ENCODE measurements at regions not wholly inside any gene's neighbourhood (a gene's known extent, or its start where the extent isn't known, plus 50 kb on each side); places are given as distances from the start of the nearest gene placed in this dataset.
"Not testable (repeated sequence)": the region's sequence is repeated elsewhere in the genome, so short reads cannot be mapped to it uniquely, and the experiment has no call there.

GRCh38 chr7:114085592-114086501, 167.0 kb upstream of the PPP1R3A start:
- H3K4me1 Mint-ChIP-seq (ENCODE audit: low read depth in 2 of 2) = peaks cover 12 to 19% of the 10 kb centered on the region in 2 donors
- H3K4me3 Mint-ChIP-seq = peak overlapping the region; percentile 78
- H3K27me3 Mint-ChIP-seq = peaks cover 46 to 66% of the 10 kb centered on the region in 2 donors
- H3K36me3 Mint-ChIP-seq = no peaks in the 10 kb centered on the region
- DNase-seq (ENCODE audit: low spot score) (no peak), ATAC-seq (peak; percentile 52 to 56)
- no peak overlapping the region for H3K27ac Mint-ChIP-seq
- no peaks in the 10 kb centered on the region for H3K9me3 Mint-ChIP-seq

DNA sequence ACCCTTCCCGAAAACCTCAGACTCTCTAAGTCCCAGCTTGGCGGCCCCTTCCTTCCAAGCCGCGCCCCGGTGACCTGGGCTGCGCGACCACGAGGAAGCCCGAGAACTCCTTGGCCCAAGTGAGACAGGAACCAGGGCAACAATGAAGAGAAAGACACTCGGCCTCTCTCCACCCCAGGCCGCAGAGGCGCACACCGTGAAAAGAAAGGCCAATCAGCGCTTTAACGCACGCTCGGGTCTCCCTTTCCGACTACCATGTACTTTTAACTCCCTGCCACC, 166.4 kb upstream of the PPP1R3A start:
- Mint-ChIP-seq H3K4me3 (peak overlapping the region; percentile 78), H3K27ac (no peak overlapping the region), H3K4me1 (ENCODE audit: low read depth in 2 of 2) (peaks cover 12 to 19% of the 10 kb centered on the region in 2 donors), H3K9me3 (no peaks in the 10 kb centered on the region), H3K27me3 (peaks cover 46 to 68% of the 10 kb centered on the region in 2 donors), H3K36me3 (no peaks in the 10 kb centered on the region)
- DNase-seq (ENCODE audit: low spot score) (no peak), ATAC-seq (peak in 1 of 2 donors; percentile 4)

GRCh38 chr7:114084472-114085312, 165.9 kb upstream of the PPP1R3A start:
- Mint-ChIP-seq H3K27ac (no peak overlapping the region), H3K27me3 (peaks cover 49 to 73% of the 10 kb centered on the region in 2 donors)
- no peak for DNase-seq (ENCODE audit: low spot score)

DNA sequence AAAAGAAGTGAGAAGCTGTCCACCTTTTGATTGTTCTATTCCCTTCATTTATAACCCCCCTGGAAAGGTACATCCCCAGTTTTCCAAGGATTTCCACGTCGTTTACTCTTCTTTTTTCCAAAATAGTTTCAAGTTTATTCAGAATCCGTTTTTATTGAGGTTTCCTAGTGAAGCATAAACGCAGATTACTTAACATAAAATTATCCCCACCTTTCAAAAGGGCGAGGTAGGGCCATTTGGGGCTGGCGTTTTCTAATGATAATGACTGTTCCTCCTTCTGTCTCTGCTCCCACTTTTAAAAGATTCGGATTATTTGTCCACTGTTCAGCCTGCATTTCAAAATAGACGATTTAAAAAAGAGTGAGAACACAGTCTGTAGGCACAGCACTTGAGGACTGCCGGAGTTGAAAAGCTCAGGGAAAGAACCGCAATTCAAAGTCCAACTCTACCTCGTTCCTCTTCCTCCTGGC, 165.2 kb upstream of the PPP1R3A start:
- Mint-ChIP-seq H3K4me1 (ENCODE audit: low read depth in 2 of 2) (peaks cover 12 to 19% of the 10 kb centered on the region in 2 donors), H3K27me3 (peaks cover 53 to 79% of the 10 kb centered on the region in 2 donors), H3K4me3 (peak overlapping the region; percentile 19), H3K27ac (no peak overlapping the region), H3K36me3 (no peaks in the 10 kb centered on the region), H3K9me3 (no peaks in the 10 kb centered on the region)
- ATAC-seq (no peak), DNase-seq (ENCODE audit: low spot score) (no peak)

More at GRCh38 chr7:114084472-114085312, 165.9 kb upstream of the PPP1R3A start:
- H3K4me1 Mint-ChIP-seq (ENCODE audit: low read depth in 2 of 2) = peaks cover 12 to 19% of the 10 kb centered on the region in 2 donors
- H3K4me3 Mint-ChIP-seq = peak overlapping the region; percentile 78
- no peaks in the 10 kb centered on the region for H3K36me3 Mint-ChIP-seq
- peak in 1 of 2 donors; percentile 32 for ATAC-seq
- H3K9me3 Mint-ChIP-seq = no peaks in the 10 kb centered on the region

DNA sequence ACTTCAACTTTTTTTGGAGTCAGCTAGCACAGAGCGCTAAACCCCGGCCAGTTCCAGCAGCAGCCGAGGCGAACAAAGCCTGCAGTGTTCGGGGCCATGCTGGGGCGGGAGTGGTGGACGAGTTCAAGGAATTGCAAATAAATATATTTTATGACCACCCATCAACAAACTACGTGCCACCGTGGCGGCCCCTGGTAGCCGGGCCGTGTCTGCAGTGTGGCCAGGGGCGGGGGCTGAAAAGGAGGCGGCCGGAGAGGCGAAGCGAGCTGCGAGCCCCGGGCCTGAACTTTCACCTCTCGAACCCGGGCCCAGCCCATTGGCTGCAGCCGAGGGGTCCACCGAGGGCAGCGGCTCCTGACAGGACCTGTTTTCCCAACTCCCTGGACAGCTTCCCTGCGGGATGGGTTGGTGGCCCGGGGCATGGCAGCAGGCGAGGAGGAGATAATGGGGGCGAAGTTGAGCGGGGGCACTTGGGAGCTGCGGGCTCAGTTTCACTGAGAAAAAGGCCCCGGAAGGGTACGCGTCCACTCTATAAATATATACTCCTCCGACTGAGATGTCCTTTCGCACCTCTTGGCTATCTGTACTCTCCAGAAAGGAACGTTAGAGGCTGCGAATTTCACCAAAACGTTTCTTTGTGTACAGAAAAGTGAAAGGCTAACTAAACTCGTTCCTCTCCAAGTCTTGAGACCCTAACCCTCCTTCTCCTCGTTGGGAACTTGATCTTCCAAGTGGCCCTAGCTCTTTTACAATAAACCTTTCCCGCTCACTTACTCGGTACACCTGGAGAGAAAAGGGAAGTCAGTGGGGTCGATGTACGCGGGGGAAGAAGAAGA, 164.6 kb upstream of the PPP1R3A start:
- H3K4me1 Mint-ChIP-seq (ENCODE audit: low read depth in 2 of 2) = peaks cover 12 to 19% of the 10 kb centered on the region in 2 donors
- no peaks in the 10 kb centered on the region for H3K9me3 Mint-ChIP-seq
- H3K4me3 Mint-ChIP-seq = peak overlapping the region; percentile 19
- no peak for DNase-seq (ENCODE audit: low spot score)
- ATAC-seq = no peak
- peaks cover 53 to 78% of the 10 kb centered on the region in 2 donors for H3K27me3 Mint-ChIP-seq
- H3K36me3 Mint-ChIP-seq = no peaks in the 10 kb centered on the region
- no peak overlapping the region for H3K27ac Mint-ChIP-seq

DNA sequence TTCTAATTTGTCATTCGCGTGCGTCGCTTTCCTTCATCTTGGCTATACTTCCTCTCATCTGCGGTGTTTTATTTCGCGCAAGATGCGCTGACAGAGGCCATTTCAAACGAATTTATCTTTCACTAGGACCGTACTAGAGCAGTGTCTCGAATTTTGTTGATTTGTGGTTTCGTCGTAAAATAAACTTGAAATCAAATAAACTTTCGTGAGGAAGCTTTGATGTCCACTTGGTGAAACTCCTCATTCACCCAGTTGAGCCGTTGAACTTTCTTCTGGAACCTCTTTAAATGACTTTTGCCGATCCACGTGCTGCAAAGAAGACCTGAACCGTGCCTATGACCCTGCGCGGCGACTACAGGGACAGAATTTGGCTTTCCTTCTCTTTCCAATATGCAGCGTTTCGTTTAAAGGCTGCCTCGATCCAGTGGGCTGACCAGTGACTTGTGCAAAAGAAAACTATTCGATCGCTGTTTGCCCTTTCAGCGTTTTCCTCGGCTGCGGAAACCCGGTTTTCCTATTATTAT, 163.9 kb upstream of the PPP1R3A start:
- no peak overlapping the region for H3K27ac Mint-ChIP-seq
- H3K4me3 Mint-ChIP-seq = no peak overlapping the region
- H3K4me1 Mint-ChIP-seq (ENCODE audit: low read depth in 2 of 2) = peaks cover 12 to 19% of the 10 kb centered on the region in 2 donors
- no peak for ATAC-seq
- DNase-seq (ENCODE audit: low spot score) = no peak
- no peaks in the 10 kb centered on the region for H3K9me3 Mint-ChIP-seq
- no peaks in the 10 kb centered on the region for H3K36me3 Mint-ChIP-seq
- H3K27me3 Mint-ChIP-seq = peaks cover 50 to 76% of the 10 kb centered on the region in 2 donors

- peaks cover 11 to 19% of the 10 kb centered on the region in 2 donors for H3K4me1 Mint-ChIP-seq (ENCODE audit: low read depth in 2 of 2)
- H3K27me3 Mint-ChIP-seq = peaks cover 46 to 70% of the 10 kb centered on the region in 2 donors
- DNase-seq (ENCODE audit: low spot score) = no peak
- no peak overlapping the region for H3K4me3 Mint-ChIP-seq
- H3K36me3 Mint-ChIP-seq = no peaks in the 10 kb centered on the region
- no peaks in the 10 kb centered on the region for H3K9me3 Mint-ChIP-seq
- no peak for ATAC-seq
- H3K27ac Mint-ChIP-seq = no peak overlapping the region
Measured at GRCh38 chr7:114081606-114082425, 163.0 kb upstream of the PPP1R3A start.

DNA sequence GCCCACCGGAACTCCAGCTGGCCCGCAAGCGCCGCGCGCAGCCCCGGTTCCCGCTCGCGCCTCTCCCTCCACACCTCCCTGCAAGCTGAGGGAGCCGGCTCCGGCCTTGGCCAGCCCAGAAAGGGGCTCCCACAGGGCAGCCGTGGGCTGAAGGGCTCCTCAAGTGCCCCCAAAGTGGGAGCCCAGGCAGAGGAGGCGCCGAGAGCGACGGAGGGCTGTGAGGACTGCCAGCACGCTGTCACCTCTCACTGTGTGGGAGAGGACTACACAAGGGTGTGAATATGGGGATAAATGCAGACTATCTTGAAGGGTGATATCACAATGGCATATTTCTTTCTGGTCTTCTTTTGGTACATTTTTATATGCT, 158.3 kb upstream of the PPP1R3A start:
- H3K36me3 Mint-ChIP-seq; ATAC-seq; DNase-seq (ENCODE audit: low spot score); H3K9me3 Mint-ChIP-seq; H3K4me1 Mint-ChIP-seq (ENCODE audit: low read depth in 2 of 2); H3K4me3 Mint-ChIP-seq; H3K27ac Mint-ChIP-seq: not testable (repeated sequence)
- peaks cover 16 to 33% of the 10 kb centered on the region in 2 donors for H3K27me3 Mint-ChIP-seq

DNA sequence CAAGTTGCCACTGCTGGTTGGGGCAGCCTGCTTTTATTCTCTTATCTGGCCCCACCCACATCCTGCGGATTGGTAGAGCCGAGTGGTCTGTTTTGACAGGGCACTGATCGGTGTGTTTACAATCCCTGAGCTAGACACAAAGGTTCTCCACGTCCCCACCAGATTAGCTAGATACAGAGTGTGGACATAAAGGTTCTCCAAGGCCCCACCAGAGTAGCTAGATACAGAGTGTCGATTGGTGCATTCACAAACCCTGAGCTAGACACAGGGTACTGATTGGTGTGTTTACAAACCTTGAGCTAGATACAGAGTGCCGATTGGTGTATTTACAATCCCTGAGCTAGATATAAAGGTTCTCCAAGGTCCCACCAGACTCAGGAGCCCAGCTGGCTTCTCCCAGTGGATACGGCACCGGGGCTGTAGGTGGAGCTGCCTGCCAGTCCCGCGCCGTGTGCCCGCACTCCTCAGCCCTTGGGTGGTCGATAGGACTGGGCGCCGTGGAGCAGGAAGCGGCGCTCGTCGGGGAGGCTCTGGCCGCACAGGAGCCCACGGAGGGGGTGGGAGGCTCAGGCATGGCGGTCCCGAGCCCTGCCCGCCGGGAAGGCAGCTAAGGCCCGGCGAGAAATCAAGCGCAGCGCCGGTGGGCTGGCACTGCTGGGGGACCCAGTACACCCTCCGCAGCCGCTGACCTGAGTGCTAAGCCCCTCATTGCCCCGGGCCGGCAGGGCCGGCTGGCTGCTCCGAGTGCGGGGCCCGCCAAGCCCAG, 157.8 kb upstream of the PPP1R3A start:
- H3K4me1 Mint-ChIP-seq (ENCODE audit: low read depth in 2 of 2); DNase-seq (ENCODE audit: low spot score); H3K9me3 Mint-ChIP-seq; H3K4me3 Mint-ChIP-seq; H3K36me3 Mint-ChIP-seq; H3K27ac Mint-ChIP-seq; ATAC-seq: not testable (repeated sequence)
- peaks cover 13 to 28% of the 10 kb centered on the region in 2 donors for H3K27me3 Mint-ChIP-seq

- DNase-seq (ENCODE audit: low spot score) (no peak), ATAC-seq (no peak)
- H3K4me3 Mint-ChIP-seq = no peak overlapping the region
- H3K4me1 Mint-ChIP-seq (ENCODE audit: low read depth in 2 of 2) = no peaks in the 10 kb centered on the region
- no peaks in the 10 kb centered on the region for H3K36me3 Mint-ChIP-seq
- peaks cover 3 to 7% of the 10 kb centered on the region in 2 donors for H3K27me3 Mint-ChIP-seq
- H3K27ac Mint-ChIP-seq = no peak overlapping the region
- no peaks in the 10 kb centered on the region for H3K9me3 Mint-ChIP-seq
Measured at GRCh38 chr7:114073701-114074100, 154.9 kb upstream of the PPP1R3A start.

DNA sequence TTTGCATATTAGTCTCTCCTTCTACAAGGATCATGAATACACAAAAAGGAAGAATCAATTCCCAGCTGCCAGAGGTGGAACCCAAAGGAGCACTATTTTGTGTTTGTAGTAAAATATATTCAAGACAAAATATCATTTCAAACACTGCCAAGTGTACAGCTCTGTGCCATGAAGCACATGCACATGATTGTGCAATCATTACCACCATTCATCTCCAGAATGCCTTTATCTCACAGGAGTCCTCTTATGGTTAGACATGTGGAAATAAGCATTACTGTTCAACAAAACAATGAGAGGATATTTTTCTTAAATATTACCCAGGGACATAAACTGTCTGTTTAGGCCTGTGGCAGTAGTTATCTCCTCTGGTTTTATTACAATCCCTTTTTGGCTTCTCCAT, 151.4 kb upstream of the PPP1R3A start:
- H3K36me3 Mint-ChIP-seq = no peaks in the 10 kb centered on the region
- no peaks in the 10 kb centered on the region for H3K27me3 Mint-ChIP-seq
- no peaks in the 10 kb centered on the region for H3K9me3 Mint-ChIP-seq
- H3K4me3 Mint-ChIP-seq = no peak overlapping the region
- ATAC-seq (no peak), DNase-seq (ENCODE audit: low spot score) (no peak)
- H3K4me1 Mint-ChIP-seq (ENCODE audit: low read depth in 2 of 2) = no peaks in the 10 kb centered on the region
- H3K27ac Mint-ChIP-seq = no peak overlapping the region

DNA sequence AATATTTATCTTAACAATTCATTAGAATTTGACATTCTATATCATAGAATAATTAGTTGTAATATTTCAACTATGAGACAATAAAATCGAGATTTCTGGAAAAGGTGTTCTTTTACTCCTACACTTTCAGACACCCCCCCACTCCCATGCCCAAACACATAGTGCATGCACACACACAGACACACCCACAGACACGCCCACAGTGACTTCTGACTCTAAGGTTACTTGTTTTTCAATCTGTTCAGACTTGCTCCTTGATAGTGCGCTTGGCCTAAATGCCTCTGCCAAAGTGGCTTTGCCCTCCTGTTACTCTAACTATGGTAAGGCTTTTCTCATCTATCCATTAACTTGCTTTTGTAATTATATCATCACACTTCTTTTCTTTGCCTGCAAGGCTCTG, 144.0 kb upstream of the PPP1R3A start:
- H3K4me3 Mint-ChIP-seq = no peak overlapping the region
- peaks cover 4% of the 10 kb centered on the region for H3K9me3 Mint-ChIP-seq
- ATAC-seq (no peak), DNase-seq (ENCODE audit: low spot score) (no peak)
- no peak overlapping the region for H3K27ac Mint-ChIP-seq
- H3K4me1 Mint-ChIP-seq (ENCODE audit: low read depth in 2 of 2) = no peaks in the 10 kb centered on the region
- H3K36me3 Mint-ChIP-seq = peaks cover under 1% of the 10 kb centered on the region
- peaks cover 0 to 6% of the 10 kb centered on the region in 2 donors for H3K27me3 Mint-ChIP-seq

Measured in natural killer cell treated with Interleukin-12 subunit alpha and Interleukin-12 subunit beta and Interleukin-15 and Interleukin-18, amount 100 ng/mL, for 72 hours (primary cell).